T-helper 22 cell (primary cell): ENCODE measurements at regions not wholly inside any gene's neighbourhood (a gene's known extent, or its start where the extent isn't known, plus 50 kb on each side); places are given as distances from the start of the nearest gene placed in this dataset.
"Not testable (repeated sequence)": the region's sequence is repeated elsewhere in the genome, so short reads cannot be mapped to it uniquely, and the experiment has no call there.

Source experiments
- DNase-seq: peaks from one replicate; pipeline ENCODE4 v3.0.0-alpha.2; 2020; ENCODE audit warnings: low read depth

DNA sequence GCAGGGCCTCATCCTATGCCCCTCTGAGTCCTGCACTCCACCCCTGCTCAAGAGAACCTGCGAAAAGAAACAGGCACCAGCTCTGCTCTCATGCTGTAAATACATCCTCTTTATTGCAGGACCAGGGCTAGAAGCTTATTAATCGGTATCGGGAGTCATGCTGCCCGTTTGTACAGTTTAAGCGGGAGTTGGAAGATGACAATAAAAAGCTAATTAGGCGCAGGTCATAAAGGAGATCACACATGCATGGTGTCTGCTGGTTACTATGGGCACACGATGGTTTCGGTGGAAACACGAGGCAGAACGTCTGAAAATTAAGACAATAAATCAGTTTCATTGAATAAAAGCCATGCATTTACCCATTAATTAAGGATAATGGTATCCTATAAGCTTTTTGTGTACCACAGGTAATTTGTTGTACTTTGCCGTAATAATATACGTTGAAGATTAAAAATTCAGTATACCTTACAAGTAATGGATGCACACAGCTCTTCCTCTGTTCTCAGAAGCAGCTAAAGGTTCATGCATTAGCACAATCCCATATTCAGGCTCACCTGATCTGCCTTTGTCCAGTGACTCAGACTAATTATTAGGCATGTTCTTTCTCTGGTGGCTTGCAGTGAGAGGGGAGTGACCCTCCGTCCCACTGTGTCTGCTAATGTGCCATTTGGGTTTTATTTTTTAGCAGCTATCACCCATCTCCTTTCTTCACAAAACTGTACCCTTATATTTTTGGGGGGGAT, 406.0 kb downstream of the TSHZ3 start:
- DNase-seq, result no peak

GRCh38 chr19:30942636-30943035, 406.6 kb downstream of the TSHZ3 start:
- DNase-seq, result no peak

GRCh38 chr19:30941591-30941990, 407.6 kb downstream of the TSHZ3 start:
- DNase-seq, result no peak

DNA sequence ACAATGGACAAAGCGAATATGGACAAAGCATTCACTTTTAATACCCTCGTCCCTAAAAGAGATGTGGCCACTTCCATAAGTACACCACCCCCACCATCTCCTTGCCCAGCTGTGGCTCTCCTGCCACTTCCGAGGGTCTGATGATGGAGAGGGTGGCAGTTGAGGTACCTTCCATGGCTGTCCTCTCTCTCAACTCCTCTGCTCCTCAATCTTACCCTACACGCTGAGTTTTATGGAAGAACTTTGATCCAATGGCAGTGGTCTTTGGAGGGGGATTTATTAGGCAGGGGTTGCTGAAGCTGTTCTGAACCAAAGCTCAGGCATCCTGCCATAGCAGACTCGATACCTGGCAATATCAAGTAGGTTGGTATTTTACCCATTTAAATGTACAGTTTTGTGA, 413.0 kb downstream of the TSHZ3 start:
- DNase-seq, result no peak

GRCh38 chr19:30935146-30935545, 414.1 kb downstream of the TSHZ3 start:
- DNase-seq, result no peak

DNA sequence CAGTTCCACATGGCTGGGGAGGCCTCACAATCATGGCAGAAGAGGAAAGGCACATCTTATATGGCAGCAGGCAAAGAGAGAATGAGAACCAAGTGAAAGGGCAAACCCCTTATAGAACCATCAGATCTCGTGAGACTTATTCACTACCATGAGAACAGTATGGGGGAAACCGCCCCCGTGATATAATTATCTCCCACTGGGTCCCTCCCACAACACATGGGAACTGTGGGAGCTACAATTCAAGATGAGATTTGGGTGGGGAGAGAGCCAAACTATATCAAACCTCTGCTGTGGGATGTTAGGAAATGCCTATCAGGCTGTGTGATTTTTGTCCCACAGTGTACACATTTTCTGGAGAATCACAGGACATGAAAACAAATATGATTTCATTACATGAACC, 415.8 kb downstream of the TSHZ3 start:
- DNase-seq, result not testable (repeated sequence)

- no peak for DNase-seq
Observed at GRCh38 chr19:30932854-30933253, 416.4 kb downstream of the TSHZ3 start.

GRCh38 chr19:30930941-30931706, 418.1 kb downstream of the TSHZ3 start:
- DNase-seq, result no peak

- DNase-seq, result no peak
Observed at GRCh38 chr19:30927705-30928104, 421.5 kb downstream of the TSHZ3 start.

DNA sequence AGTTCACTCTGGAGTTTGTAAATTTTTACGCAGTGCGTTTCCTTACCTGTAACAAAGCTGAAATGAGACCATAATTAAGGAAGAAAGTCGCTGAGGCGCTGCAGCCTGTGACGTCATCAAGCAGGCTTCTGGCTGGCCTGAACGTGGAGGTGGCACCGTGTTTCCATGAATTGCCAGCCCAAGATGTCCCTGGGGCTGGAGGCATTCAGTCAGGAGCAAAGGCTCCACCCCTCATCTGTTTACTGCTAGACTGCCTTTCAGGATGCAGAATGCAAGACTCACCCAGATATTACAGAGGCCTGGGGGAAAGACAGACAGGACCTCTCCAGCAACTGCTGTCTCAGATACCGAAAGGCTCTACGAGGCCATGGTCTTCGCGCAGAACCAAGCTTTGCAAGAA, 424.6 kb downstream of the TSHZ3 start:
- DNase-seq, result no peak

DNA sequence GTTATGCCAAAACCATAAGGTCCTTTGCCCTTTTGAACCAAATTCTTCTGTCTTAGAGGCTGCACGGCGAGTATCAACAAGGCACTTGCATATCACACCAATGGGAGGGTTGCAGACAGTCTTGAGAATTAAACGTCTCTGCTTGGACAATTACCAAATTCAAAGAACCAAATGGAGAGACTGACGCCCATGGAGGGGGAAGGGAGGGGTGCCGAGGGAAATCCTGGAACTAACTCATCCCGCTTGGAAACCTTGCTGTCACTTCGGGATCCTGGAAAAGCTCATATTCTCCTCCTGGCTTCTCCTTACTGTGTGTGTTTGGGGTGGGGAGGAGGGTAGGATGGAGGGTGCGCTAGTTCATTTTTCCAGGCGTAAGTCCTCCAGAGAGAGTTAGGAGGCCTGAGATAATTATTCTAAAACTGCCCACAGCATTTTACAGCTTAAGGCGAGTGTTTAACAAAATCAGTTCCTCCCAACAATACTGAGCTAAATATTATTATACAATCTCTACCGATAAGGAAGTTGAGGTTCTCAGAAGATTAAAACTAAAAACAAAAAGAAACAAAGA, 425.1 kb downstream of the TSHZ3 start:
- DNase-seq, result no peak

DNA sequence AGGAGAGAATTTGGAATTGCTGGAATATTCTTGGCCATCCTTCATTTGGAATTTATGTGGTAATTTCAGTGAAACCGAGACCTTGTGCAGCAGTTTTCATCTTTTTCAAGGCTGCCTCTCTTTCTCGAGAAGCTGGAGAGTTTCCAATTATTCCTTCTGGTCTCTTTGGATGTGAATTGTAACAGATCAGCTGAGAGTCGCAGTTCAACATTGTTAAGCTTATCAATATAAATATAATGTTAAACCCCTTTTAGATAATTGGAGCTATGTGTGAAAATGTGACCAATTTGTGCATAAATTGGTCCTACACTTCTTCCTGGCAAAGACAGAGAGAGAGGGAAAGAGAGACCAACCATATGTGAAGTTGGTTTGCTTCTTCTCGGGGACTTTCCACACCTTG, 425.6 kb downstream of the TSHZ3 start:
- no peak for DNase-seq

DNA sequence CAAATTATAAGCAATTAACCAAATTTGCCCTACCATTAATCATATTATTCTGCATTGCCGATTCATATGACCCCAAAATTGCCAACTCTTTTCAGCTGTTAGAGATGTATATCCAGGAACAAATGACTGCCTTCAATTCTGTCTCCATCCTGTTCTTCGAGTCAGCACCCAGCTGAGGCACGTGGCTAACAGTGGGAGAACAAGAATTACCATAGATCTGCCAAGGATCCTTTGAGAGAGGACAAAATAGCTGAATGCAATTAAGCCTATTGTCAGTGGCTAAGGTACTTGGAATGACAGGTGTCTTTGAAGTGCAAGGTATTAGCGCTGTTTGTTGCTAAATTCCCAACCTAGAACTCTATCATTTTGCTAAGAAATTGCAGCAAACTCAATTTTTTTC, 426.1 kb downstream of the TSHZ3 start:
- DNase-seq, result no peak

DNA sequence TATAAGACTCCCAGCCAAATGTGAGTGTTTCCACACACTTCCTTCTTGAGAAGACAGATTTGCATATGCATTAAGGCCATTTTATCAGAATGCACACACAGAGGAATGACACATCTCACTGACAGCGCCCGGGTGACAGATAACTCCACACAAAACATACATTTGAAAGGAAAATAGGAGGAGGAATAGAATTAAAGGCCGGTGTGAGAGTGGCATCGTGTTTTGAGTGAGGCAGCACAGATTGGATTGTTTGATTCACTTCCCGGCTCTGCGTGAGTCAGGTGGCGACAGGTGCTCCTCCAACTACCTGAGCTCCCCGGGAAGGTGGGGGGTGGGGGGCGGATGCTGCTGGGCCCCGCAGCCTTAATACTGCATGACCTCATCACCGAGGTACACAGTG, 429.0 kb downstream of the TSHZ3 start:
- no peak for DNase-seq

GRCh38 chr19:30919737-30920136, 429.5 kb downstream of the TSHZ3 start:
- no peak for DNase-seq

- no peak for DNase-seq
Observed at GRCh38 chr19:30916238-30916637, 433.0 kb downstream of the TSHZ3 start.

DNA sequence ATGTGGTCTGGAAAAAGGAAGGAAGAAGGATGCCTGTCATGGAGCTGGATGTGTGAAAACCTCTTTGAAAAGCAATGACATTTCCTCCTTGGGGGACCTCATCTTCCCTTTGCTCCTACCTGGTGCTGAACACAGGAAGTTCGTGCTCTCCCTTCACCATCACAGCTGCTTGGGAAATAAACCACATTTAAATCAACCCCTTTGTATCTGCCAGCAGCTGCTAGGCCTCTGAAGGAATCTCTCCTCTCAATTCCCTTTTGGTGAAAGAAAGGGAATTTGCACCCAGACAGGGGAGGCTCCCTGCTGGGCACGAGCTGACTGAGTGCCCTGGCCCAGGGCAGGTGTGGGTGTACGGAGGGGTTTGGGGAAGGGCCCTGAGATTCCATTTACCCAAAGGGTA, 437.7 kb downstream of the TSHZ3 start:
- DNase-seq, result no peak

DNA sequence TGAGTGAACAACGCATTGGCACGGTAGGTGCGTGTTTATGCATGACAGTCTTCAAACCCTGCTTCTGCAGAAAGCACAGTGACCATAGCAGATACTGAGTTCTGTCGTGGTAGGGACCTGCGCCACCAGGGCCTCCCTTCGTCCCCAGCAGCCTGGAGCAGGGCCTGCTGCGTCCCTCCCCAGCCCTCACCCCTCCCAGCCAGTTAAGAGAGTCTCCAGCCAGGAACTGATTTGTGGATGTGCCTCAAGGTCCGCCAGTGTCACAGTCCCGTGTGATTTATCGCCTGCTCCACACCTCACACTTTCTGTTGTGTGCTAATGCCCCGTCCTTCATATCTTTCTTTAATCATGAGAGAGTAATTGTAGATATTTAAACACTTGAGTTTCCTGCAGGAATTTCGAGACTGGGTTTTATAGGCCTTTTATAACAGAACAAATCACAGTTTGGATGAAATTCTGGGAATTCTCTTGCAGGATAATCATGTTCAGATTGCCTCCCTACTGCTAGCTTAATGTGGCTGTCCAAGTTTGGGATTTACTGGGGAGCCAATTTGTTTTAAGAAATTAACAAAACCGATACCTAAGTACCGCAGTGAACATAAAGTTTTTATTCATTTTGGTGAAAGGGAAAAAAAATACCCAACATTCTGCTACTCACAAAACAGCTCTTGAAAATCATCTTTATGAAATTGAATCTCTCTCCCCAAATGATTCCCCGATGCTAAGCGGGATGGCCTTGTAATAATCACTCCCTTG, 438.6 kb downstream of the TSHZ3 start:
- DNase-seq, result no peak

GRCh38 chr19:30909216-30909615, 440.0 kb downstream of the TSHZ3 start:
- no peak for DNase-seq

- DNase-seq, result no peak
Observed at GRCh38 chr19:30908262-30908771, 440.9 kb downstream of the TSHZ3 start.

GRCh38 chr19:30906871-30907270, 442.4 kb downstream of the TSHZ3 start:
- no peak for DNase-seq

DNA sequence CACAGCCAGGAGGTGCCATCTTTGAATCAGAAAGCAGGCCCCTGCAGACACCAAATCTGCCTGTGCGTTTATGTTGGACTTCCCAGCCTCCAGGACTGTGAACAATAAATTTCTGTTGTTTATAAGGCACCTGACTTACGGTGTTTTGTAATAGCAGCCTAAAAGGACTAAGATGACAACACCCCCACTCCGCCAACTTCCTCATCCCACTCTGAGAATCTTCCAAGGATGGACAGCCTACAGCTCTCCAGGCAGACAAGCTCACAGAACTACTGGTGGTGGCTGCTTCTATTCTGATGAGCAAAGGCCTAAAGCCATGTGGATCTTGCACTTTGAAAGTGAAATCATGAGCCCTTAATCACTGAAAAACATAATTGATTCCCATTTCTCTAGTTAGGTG, 449.2 kb downstream of the TSHZ3 start:
- DNase-seq, result no peak
